SK-N-SH treated with all-trans-retinoic acid at 6 μM for 48 hours (cell line): ENCODE measurements at regions not wholly inside any gene's neighbourhood (a gene's known extent, or its start where the extent isn't known, plus 50 kb on each side); places are given as distances from the start of the nearest gene placed in this dataset.

ENCODE experiments used
- ARNTL ChIP-seq: fragments of 450-650 bp; formaldehyde crosslinking; IDR thresholded peaks from 2 replicates; pipeline ENCODE4 v1.5.0; 2020; ENCODE audit warnings: low read depth, mild to moderate bottlenecking, moderate library complexity, borderline replicate concordance
- BACH2 ChIP-seq: fragments of 250-450 bp; sonication (Bioruptor Pico); IDR thresholded peaks from 2 replicates; pipeline ENCODE4 v1.9.0; 2021; ENCODE audit warnings: mild to moderate bottlenecking, borderline replicate concordance
- ESRRG ChIP-seq: fragments of 250-450 bp; sonication (Bioruptor Pico); IDR thresholded peaks from 2 replicates; pipeline ENCODE4 v1.6.1; 2021; ENCODE audit warnings: mild to moderate bottlenecking
- ISL1 ChIP-seq: fragments of 250-450 bp; sonication (Bioruptor Pico); IDR thresholded peaks from 2 replicates; pipeline ENCODE4 v2.1.2; 2022; ENCODE audit warnings: mild to moderate bottlenecking, moderate library complexity
- RARB ChIP-seq: fragments of 250-450 bp; sonication (Bioruptor Pico); IDR thresholded peaks from 2 replicates; pipeline ENCODE4 v1.8.0; 2021; ENCODE audit warnings: mild to moderate bottlenecking, moderate library complexity
- SNAI2 ChIP-seq: fragments of 250-450 bp; sonication (Bioruptor Pico); IDR thresholded peaks from 2 replicates; pipeline ENCODE4 v1.5.0; 2020; ENCODE audit warnings: mild to moderate bottlenecking, moderate library complexity
- TOX ChIP-seq: fragments of 250-450 bp; sonication (Bioruptor Pico); IDR thresholded peaks from 2 replicates; pipeline ENCODE4 v1.8.0; 2021; ENCODE audit warnings: mild to moderate bottlenecking, moderate library complexity, borderline replicate concordance
- ZFP3 ChIP-seq: fragments of 250-450 bp; sonication (Bioruptor Pico); IDR thresholded peaks from 2 replicates; pipeline ENCODE4 v1.5.0; 2020; ENCODE audit warnings: mild to moderate bottlenecking, moderate library complexity
- ZNF70 ChIP-seq: fragments of 450-650 bp; formaldehyde crosslinking; IDR thresholded peaks from 2 replicates; pipeline ENCODE4 v1.5.0; 2020; ENCODE audit warnings: mild to moderate bottlenecking, moderate library complexity
- TF ChIP-seq, protein P1 (sequence below): fragments of 250-450 bp; sonication (Bioruptor Pico); IDR thresholded peaks from 2 replicates; pipeline ENCODE4 v1.5.1; 2020; ENCODE audit warnings: low read depth, mild to moderate bottlenecking, moderate library complexity
- TF ChIP-seq, protein P2 (sequence below): fragments of 250-450 bp; sonication (Bioruptor Pico); IDR thresholded peaks from 2 replicates; pipeline ENCODE4 v1.5.1; 2021; ENCODE audit warnings: mild to moderate bottlenecking, moderate library complexity
- TF ChIP-seq, protein P3 (sequence below): fragments of 250-450 bp; sonication (Bioruptor Pico); IDR thresholded peaks from 2 replicates; pipeline ENCODE4 v1.5.0; 2020; ENCODE audit warnings: mild to moderate bottlenecking, moderate library complexity
- TF ChIP-seq, protein P4 (sequence below): fragments of 250-450 bp; sonication (Bioruptor Pico); IDR thresholded peaks from 2 replicates; pipeline ENCODE4 v1.8.0; 2020; ENCODE audit warnings: mild to moderate bottlenecking, moderate library complexity, borderline replicate concordance
- TF ChIP-seq, protein P5 (sequence below): fragments of 250-450 bp; sonication (Bioruptor Pico); IDR thresholded peaks from 2 replicates; pipeline ENCODE4 v1.8.0; 2021; ENCODE audit warnings: low read depth, mild to moderate bottlenecking, moderate library complexity, borderline replicate concordance

DNA sequence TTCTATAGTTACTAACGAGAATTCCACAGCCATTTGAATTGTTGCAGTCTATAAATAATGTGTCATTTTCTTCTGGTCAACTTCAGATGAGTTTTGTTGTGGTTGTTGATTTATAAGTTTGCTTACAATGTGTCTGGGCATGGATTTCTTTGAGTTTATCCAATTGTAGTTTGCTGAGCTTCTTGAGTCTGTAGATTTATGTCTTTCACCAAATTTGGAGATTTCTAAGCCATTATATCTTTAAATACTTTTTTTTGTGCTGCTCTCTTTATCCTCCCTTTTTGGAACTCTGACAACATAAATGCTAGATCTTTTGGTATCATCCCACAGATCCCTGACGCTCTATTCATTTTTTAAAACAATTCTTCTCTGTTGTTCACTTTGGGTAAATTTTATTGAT lies 63.2 kb upstream of the NDUFB4 start:
- TF ChIP-seq, protein P1, sequence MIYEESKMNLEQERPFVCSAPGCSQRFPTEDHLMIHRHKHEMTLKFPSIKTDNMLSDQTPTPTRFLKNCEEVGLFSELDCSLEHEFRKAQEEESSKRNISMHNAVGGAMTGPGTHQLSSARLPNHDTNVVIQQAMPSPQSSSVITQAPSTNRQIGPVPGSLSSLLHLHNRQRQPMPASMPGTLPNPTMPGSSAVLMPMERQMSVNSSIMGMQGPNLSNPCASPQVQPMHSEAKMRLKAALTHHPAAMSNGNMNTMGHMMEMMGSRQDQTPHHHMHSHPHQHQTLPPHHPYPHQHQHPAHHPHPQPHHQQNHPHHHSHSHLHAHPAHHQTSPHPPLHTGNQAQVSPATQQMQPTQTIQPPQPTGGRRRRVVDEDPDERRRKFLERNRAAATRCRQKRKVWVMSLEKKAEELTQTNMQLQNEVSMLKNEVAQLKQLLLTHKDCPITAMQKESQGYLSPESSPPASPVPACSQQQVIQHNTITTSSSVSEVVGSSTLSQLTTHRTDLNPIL (CRISPR knock-in tag): no peak
- TF ChIP-seq, protein P2, sequence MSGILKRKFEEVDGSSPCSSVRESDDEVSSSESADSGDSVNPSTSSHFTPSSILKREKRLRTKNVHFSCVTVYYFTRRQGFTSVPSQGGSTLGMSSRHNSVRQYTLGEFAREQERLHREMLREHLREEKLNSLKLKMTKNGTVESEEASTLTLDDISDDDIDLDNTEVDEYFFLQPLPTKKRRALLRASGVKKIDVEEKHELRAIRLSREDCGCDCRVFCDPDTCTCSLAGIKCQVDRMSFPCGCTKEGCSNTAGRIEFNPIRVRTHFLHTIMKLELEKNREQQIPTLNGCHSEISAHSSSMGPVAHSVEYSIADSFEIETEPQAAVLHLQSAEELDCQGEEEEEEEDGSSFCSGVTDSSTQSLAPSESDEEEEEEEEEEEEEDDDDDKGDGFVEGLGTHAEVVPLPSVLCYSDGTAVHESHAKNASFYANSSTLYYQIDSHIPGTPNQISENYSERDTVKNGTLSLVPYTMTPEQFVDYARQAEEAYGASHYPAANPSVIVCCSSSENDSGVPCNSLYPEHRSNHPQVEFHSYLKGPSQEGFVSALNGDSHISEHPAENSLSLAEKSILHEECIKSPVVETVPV (CRISPR knock-in tag): no peak
- TF ChIP-seq ESRRG (CRISPR knock-in tag) (no peak), ISL1 (CRISPR knock-in tag) (no peak), SNAI2 (no peak), TOX (CRISPR knock-in tag) (no peak), ZNF70 (CRISPR knock-in tag) (no peak), ARNTL (no peak), RARB (CRISPR knock-in tag) (no peak), ZFP3 (no peak), BACH2 (no peak)
- TF ChIP-seq, protein P3, sequence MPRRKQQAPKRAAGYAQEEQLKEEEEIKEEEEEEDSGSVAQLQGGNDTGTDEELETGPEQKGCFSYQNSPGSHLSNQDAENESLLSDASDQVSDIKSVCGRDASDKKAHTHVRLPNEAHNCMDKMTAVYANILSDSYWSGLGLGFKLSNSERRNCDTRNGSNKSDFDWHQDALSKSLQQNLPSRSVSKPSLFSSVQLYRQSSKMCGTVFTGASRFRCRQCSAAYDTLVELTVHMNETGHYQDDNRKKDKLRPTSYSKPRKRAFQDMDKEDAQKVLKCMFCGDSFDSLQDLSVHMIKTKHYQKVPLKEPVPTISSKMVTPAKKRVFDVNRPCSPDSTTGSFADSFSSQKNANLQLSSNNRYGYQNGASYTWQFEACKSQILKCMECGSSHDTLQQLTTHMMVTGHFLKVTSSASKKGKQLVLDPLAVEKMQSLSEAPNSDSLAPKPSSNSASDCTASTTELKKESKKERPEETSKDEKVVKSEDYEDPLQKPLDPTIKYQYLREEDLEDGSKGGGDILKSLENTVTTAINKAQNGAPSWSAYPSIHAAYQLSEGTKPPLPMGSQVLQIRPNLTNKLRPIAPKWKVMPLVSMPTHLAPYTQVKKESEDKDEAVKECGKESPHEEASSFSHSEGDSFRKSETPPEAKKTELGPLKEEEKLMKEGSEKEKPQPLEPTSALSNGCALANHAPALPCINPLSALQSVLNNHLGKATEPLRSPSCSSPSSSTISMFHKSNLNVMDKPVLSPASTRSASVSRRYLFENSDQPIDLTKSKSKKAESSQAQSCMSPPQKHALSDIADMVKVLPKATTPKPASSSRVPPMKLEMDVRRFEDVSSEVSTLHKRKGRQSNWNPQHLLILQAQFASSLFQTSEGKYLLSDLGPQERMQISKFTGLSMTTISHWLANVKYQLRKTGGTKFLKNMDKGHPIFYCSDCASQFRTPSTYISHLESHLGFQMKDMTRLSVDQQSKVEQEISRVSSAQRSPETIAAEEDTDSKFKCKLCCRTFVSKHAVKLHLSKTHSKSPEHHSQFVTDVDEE: no peak
- TF ChIP-seq, protein P4, sequence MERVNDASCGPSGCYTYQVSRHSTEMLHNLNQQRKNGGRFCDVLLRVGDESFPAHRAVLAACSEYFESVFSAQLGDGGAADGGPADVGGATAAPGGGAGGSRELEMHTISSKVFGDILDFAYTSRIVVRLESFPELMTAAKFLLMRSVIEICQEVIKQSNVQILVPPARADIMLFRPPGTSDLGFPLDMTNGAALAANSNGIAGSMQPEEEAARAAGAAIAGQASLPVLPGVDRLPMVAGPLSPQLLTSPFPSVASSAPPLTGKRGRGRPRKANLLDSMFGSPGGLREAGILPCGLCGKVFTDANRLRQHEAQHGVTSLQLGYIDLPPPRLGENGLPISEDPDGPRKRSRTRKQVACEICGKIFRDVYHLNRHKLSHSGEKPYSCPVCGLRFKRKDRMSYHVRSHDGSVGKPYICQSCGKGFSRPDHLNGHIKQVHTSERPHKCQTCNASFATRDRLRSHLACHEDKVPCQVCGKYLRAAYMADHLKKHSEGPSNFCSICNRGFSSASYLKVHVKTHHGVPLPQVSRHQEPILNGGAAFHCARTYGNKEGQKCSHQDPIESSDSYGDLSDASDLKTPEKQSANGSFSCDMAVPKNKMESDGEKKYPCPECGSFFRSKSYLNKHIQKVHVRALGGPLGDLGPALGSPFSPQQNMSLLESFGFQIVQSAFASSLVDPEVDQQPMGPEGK (CRISPR knock-in tag): no peak
- TF ChIP-seq, protein P5, sequence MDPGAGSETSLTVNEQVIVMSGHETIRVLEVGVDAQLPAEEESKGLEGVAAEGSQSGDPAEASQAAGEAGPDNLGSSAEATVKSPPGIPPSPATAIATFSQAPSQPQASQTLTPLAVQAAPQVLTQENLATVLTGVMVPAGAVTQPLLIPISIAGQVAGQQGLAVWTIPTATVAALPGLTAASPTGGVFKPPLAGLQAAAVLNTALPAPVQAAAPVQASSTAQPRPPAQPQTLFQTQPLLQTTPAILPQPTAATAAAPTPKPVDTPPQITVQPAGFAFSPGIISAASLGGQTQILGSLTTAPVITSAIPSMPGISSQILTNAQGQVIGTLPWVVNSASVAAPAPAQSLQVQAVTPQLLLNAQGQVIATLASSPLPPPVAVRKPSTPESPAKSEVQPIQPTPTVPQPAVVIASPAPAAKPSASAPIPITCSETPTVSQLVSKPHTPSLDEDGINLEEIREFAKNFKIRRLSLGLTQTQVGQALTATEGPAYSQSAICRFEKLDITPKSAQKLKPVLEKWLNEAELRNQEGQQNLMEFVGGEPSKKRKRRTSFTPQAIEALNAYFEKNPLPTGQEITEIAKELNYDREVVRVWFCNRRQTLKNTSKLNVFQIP (CRISPR knock-in tag): no peak
